ENCODE measurements at regions not wholly inside any gene's neighbourhood (a gene's known extent, or its start where the extent isn't known, plus 50 kb on each side); places are given as distances from the start of the nearest gene placed in this dataset.

DNA sequence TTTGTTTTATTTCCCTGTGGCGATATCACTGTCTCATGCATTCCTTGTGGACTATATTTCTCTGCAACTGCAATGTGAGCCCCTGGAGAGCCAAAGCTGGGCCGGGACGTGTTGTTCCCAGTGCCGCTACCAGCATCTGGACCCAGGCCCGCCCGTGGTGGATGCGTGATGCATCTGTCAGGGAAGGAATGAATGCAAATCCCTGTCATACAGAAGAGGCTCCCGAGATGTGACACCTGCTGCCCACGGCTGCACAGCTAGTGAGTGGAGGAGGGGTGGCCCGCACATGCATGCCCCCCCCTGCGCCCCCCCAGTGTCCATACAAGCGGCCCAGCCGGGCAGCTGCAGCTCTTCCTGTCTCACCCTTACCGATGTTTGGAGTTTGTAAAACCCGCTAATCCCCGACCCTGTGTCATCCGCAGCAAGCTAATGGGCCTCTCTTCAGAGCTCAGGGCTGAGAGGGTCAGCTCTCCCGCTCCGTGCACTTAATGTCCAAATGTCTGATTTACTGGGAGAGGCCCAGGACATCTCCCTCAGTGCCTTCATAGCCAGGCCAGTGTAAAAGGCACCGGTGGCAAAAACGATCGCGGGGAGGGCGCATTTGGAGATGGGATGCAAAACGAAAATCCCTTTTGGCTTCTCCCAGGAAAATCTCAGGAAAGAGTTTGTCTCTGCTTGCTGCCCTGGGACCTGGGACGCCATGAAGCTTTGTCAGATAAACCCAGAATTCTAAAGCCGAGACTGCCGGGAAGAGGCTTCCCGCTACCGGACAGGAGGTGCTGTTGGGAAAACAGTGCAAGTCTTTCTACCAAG is 91.8 kb downstream of the FOXL1 start:
- TF ChIP-seq SIN3A (IDR thresholded peaks at IDR 0.05; ENCODE audit: borderline replicate concordance, insufficient read depth, low read length) = no peak
- no peak for TF ChIP-seq TAF1 (IDR thresholded peaks at IDR 0.05; ENCODE audit: borderline replicate concordance, insufficient read depth, low read length)
- TF ChIP-seq FOXP2 (optimal IDR thresholded peaks at IDR 0.05; ENCODE audit: borderline replicate concordance, extremely low read depth, extremely low read length, insufficient read depth) = no peak

- TF ChIP-seq TAF1 (IDR thresholded peaks at IDR 0.05; ENCODE audit: borderline replicate concordance, insufficient read depth, low read length) (no peak), REST (IDR thresholded peaks at IDR 0.05; ENCODE audit: insufficient read depth in 1 of 2, low read depth in 2 of 2, low read length in 2 of 2) (no peak), SIN3A (IDR thresholded peaks at IDR 0.05; ENCODE audit: borderline replicate concordance, insufficient read depth, low read length) (no peak), FOXP2 (optimal IDR thresholded peaks at IDR 0.05; ENCODE audit: borderline replicate concordance, extremely low read depth, extremely low read length, insufficient read depth) (no peak), POLR2AphosphoS5 (IDR thresholded peaks at IDR 0.05; ENCODE audit: low read depth, low read length) (no peak)
Measured at GRCh38 chr16:86670750-86671234, 92.4 kb downstream of the FOXL1 start.

DNA sequence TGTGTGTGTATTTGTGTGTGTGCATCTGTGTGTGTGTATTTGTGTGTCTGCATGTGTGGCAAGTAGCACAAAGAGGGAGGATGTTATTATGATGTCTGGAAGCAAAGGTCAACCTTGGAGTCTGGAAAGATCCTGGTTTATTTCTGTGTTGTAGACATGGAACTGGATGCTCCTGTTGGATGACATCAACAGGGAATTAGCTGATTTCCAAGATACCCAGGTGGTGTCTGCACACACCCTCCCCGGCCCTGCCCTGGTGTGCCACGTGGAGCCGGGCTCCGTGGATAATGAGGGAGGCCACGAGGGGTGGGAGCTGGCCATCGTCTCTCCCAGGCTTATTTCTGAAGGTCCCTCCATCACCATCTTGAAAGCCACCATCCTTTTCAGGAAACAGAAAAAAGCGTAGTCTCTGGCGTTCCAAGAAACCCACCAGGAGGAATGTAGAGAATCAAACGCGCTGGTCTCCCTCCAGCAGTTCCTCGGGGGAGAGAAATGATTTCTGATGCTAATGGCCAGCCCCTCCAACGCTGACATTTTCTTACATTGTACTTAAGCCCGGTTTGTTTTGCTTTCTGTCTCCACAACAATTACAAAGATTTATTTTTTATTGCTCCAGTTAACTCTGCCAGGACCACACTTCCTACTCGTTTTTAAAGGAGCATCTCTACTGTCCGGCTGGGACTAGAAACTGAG is 93.3 kb downstream of the FOXL1 start:
- no peak for TF ChIP-seq SIN3A (IDR thresholded peaks at IDR 0.05; ENCODE audit: borderline replicate concordance, insufficient read depth, low read length)
- TF ChIP-seq TAF1 (IDR thresholded peaks at IDR 0.05; ENCODE audit: borderline replicate concordance, insufficient read depth, low read length) = no peak
- TF ChIP-seq REST (IDR thresholded peaks at IDR 0.05; ENCODE audit: insufficient read depth in 1 of 2, low read depth in 2 of 2, low read length in 2 of 2) = no peak
- TF ChIP-seq POLR2AphosphoS5 (IDR thresholded peaks at IDR 0.05; ENCODE audit: low read depth, low read length) = no peak
- TF ChIP-seq FOXP2 (optimal IDR thresholded peaks at IDR 0.05; ENCODE audit: borderline replicate concordance, extremely low read depth, extremely low read length, insufficient read depth) = no peak

DNA sequence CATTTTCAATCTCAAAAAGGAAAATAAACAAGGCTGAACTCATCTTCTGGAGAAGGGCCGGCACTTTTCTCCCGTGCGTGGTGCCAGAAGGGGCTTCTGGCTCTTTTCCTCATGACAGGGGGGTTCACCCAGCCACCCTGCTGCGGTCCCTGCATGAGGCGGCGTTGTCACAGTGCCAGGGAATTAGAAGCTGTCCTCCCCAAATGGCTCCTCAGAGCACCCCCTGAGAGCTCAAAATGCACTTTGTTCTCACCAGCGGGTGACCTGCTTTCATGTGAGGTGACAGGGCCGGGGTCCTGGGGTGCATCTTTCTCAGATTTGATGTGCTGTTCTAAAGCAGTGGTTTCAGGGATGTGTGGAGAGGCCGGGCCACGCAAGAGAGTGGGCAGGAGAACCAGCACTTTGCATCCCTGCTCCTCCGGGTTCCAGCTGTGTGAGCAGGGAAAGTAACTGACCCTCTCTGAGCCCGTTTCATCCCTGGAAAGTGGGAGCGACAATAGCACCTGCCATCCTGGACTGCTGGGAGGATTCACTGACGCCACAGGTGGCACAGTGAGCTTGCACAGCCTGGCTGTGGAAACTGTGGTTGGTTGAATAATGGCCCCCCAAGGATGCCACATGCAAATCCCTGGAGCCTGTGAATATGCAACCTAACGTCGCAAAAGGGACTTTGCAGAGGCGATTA is 94.0 kb downstream of the FOXL1 start:
- TF ChIP-seq POLR2AphosphoS5 (IDR thresholded peaks at IDR 0.05; ENCODE audit: low read depth, low read length) (no peak), REST (IDR thresholded peaks at IDR 0.05; ENCODE audit: insufficient read depth in 1 of 2, low read depth in 2 of 2, low read length in 2 of 2) (no peak), FOXP2 (optimal IDR thresholded peaks at IDR 0.05; ENCODE audit: borderline replicate concordance, extremely low read depth, extremely low read length, insufficient read depth) (no peak), SIN3A (IDR thresholded peaks at IDR 0.05; ENCODE audit: borderline replicate concordance, insufficient read depth, low read length) (no peak), TAF1 (IDR thresholded peaks at IDR 0.05; ENCODE audit: borderline replicate concordance, insufficient read depth, low read length) (no peak)
